Stomach smooth muscle (tissue), 2 donors: ENCODE measurements at regions not wholly inside any gene's neighbourhood (a gene's known extent, or its start where the extent isn't known, plus 50 kb on each side); places are given as distances from the start of the nearest gene placed in this dataset.

Experiments
- H3K27ac ChIP-seq: one replicate; pipeline ENCODE4 v1.7.0; 2013; ENCODE audit warnings: mild to moderate bottlenecking, low read length, inconsistent platforms
- H3K27me3 ChIP-seq, 2 donors: one replicate each; pipeline ENCODE4 v1.7.0; 2013; ENCODE audit warnings: low read length in 2 of 2; ENCODE audit not compliant: insufficient read depth in 2 of 2, control insufficient read depth in 1 of 2
- H3K36me3 ChIP-seq, 2 donors: one replicate each; pipeline ENCODE4 v1.7.0; 2013; ENCODE audit warnings: low read length in 2 of 2; ENCODE audit not compliant: control insufficient read depth in 2 of 2, insufficient read depth in 2 of 2
- H3K4me1 ChIP-seq: one replicate; pipeline ENCODE4 v1.7.0; 2013; ENCODE audit warnings: low read length; ENCODE audit not compliant: control insufficient read depth, insufficient read depth
- H3K4me3 ChIP-seq, 2 donors: one replicate each; pipeline ENCODE4 v1.7.0; 2013; ENCODE audit warnings: low read length in 2 of 2
- H3K9ac ChIP-seq, 2 donors: one replicate each; pipeline ENCODE4 v1.7.0; 2013; ENCODE audit warnings: low read length in 2 of 2, mild to moderate bottlenecking in 1 of 2
- H3K9me3 ChIP-seq, 2 donors: one replicate each; pipeline ENCODE4 v1.7.0; 2013; ENCODE audit warnings: low read length in 2 of 2; ENCODE audit not compliant: control insufficient read depth in 2 of 2
- donor health status: healthy.
- donor health status: Pancreatic carcinoma.

- Histone ChIP-seq H3K4me3 (no peak overlapping the region), H3K9me3 (no peaks in the 10 kb centered on the region)
Measured at GRCh38 chr12:125247477-125247876, 182.2 kb downstream of the AACS start.

GRCh38 chr12:125249066-125249824 lies 184.0 kb downstream of the AACS start:
- Histone ChIP-seq H3K9ac (no peak overlapping the region), H3K36me3 (no peaks in the 10 kb centered on the region), H3K27ac (no peak overlapping the region), H3K4me1 (no peaks in the 10 kb centered on the region), H3K9me3 (no peaks in the 10 kb centered on the region), H3K4me3 (no peak overlapping the region), H3K27me3 (peaks cover 0 to 19% of the 10 kb centered on the region in 2 donors)

More at GRCh38 chr12:125247477-125247876, 182.2 kb downstream of the AACS start:
- H3K27me3 ChIP-seq, result peaks cover 0 to 20% of the 10 kb centered on the region in 2 donors
- H3K27ac ChIP-seq, result no peak overlapping the region
- H3K9ac ChIP-seq, result no peak overlapping the region
- no peaks in the 10 kb centered on the region for H3K36me3 ChIP-seq
- H3K4me1 ChIP-seq, result no peaks in the 10 kb centered on the region

GRCh38 chr12:125249932-125250331 lies 184.7 kb downstream of the AACS start:
- peaks cover 0 to 16% of the 10 kb centered on the region in 2 donors for H3K27me3 ChIP-seq
- no peaks in the 10 kb centered on the region for H3K36me3 ChIP-seq
- no peak overlapping the region for H3K9ac ChIP-seq
- no peaks in the 10 kb centered on the region for H3K9me3 ChIP-seq
- H3K27ac ChIP-seq, result no peak overlapping the region
- no peaks in the 10 kb centered on the region for H3K4me1 ChIP-seq
- H3K4me3 ChIP-seq, result no peak overlapping the region

- H3K36me3 ChIP-seq, result no peaks in the 10 kb centered on the region
- peaks cover 0 to 2% of the 10 kb centered on the region in 2 donors for H3K27me3 ChIP-seq
- no peak overlapping the region for H3K27ac ChIP-seq
- H3K9me3 ChIP-seq, result peaks cover 0 to 7% of the 10 kb centered on the region in 2 donors
- no peak overlapping the region for H3K9ac ChIP-seq
- no peaks in the 10 kb centered on the region for H3K4me1 ChIP-seq
- H3K4me3 ChIP-seq, result no peak overlapping the region
Measured at GRCh38 chr12:125254236-125254635, 189.0 kb downstream of the AACS start.

GRCh38 chr12:125254856-125255255 lies 189.6 kb downstream of the AACS start:
- peaks cover under 1 to 7% of the 10 kb centered on the region in 2 donors for H3K9me3 ChIP-seq
- H3K4me3 ChIP-seq, result no peak overlapping the region
- H3K36me3 ChIP-seq, result no peaks in the 10 kb centered on the region
- no peak overlapping the region for H3K27ac ChIP-seq
- no peaks in the 10 kb centered on the region for H3K27me3 ChIP-seq
- H3K9ac ChIP-seq, result no peak overlapping the region
- no peaks in the 10 kb centered on the region for H3K4me1 ChIP-seq

GRCh38 chr12:125255935-125256633 lies 190.8 kb downstream of the AACS start:
- Histone ChIP-seq H3K9me3 (peaks cover 3 to 7% of the 10 kb centered on the region in 2 donors), H3K36me3 (no peaks in the 10 kb centered on the region), H3K4me3 (no peak overlapping the region), H3K27me3 (no peaks in the 10 kb centered on the region), H3K4me1 (no peaks in the 10 kb centered on the region), H3K9ac (no peak overlapping the region), H3K27ac (no peak overlapping the region)

GRCh38 chr12:125256634-125256936 lies 191.3 kb downstream of the AACS start:
- peaks cover 3 to 7% of the 10 kb centered on the region in 2 donors for H3K9me3 ChIP-seq
- no peak overlapping the region for H3K9ac ChIP-seq
- H3K27ac ChIP-seq, result no peak overlapping the region
- H3K36me3 ChIP-seq, result no peaks in the 10 kb centered on the region
- H3K4me1 ChIP-seq, result no peaks in the 10 kb centered on the region
- no peak overlapping the region for H3K4me3 ChIP-seq
- H3K27me3 ChIP-seq, result no peaks in the 10 kb centered on the region

GRCh38 chr12:125259178-125259867 lies 194.1 kb downstream of the AACS start:
- Histone ChIP-seq H3K4me1 (no peaks in the 10 kb centered on the region), H3K4me3 (no peak overlapping the region), H3K27me3 (no peaks in the 10 kb centered on the region)

GRCh38 chr12:125262851-125263250 lies 197.6 kb downstream of the AACS start:
- no peaks in the 10 kb centered on the region for H3K27me3 ChIP-seq
- no peak overlapping the region for H3K9ac ChIP-seq
- H3K4me1 ChIP-seq, result no peaks in the 10 kb centered on the region
- H3K9me3 ChIP-seq, result peaks cover under 1 to 3% of the 10 kb centered on the region in 2 donors
- no peak overlapping the region for H3K4me3 ChIP-seq
- no peaks in the 10 kb centered on the region for H3K36me3 ChIP-seq
- no peak overlapping the region for H3K27ac ChIP-seq

More at GRCh38 chr12:125259178-125259867, 194.1 kb downstream of the AACS start:
- Histone ChIP-seq H3K9me3 (peaks cover 3 to 7% of the 10 kb centered on the region in 2 donors), H3K9ac (no peak overlapping the region), H3K36me3 (no peaks in the 10 kb centered on the region), H3K27ac (no peak overlapping the region)

- Histone ChIP-seq H3K27me3 (no peaks in the 10 kb centered on the region), H3K4me3 (no peak overlapping the region), H3K36me3 (no peaks in the 10 kb centered on the region), H3K4me1 (no peaks in the 10 kb centered on the region), H3K9ac (no peak overlapping the region), H3K9me3 (peaks cover 0 to 3% of the 10 kb centered on the region in 2 donors), H3K27ac (no peak overlapping the region)
Measured at GRCh38 chr12:125263385-125263784, 198.2 kb downstream of the AACS start.
